B cell (primary cell): ENCODE measurements at regions not wholly inside any gene's neighbourhood (a gene's known extent, or its start where the extent isn't known, plus 50 kb on each side); places are given as distances from the start of the nearest gene placed in this dataset.

ENCODE experiments used
- EZH2 ChIP-seq: IDR thresholded peaks from 2 replicates; pipeline ENCODE4 v1.6.1; 2012; ENCODE audit warnings: borderline replicate concordance, low read depth, mild to moderate bottlenecking, moderate library complexity, low read length; ENCODE audit not compliant: insufficient read depth, poor library complexity, severe bottlenecking
- TF ChIP-seq, protein P1 (sequence below): fragments of 200-600 bp; IDR thresholded peaks from one replicate; pipeline ENCODE4 v1.8.0; 2022; ENCODE audit warnings: antibody characterized with exemption, mild to moderate bottlenecking

DNA sequence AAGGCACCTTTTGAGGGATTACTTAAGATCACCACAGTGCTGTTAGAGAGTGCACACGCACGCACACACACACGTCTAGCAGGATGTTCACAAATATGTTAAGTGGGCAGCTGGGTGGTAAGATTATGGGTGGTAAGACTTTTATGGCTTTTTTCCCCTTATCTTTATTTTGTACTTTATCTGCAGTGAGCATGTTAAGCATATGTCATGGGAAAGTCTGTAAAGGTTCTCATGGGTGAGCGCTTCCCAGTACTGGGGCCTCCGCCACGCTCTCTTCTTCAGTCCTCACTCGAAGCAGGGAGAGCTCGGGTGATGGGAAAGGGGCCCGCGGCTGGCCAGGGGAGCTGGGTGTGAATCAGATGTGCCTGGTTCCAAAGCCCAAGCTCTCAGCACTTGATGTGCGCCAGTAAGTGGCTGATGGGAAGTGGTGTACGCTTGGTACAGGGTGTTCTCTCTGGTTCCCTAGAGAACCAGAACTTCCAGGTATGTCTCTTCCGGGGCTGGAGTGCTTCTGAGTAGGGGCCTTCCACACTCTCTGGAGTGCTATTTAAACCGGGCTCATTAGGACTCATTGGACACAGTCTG, 83.9 kb upstream of the YWHAQ start:
- TF ChIP-seq, protein P1, sequence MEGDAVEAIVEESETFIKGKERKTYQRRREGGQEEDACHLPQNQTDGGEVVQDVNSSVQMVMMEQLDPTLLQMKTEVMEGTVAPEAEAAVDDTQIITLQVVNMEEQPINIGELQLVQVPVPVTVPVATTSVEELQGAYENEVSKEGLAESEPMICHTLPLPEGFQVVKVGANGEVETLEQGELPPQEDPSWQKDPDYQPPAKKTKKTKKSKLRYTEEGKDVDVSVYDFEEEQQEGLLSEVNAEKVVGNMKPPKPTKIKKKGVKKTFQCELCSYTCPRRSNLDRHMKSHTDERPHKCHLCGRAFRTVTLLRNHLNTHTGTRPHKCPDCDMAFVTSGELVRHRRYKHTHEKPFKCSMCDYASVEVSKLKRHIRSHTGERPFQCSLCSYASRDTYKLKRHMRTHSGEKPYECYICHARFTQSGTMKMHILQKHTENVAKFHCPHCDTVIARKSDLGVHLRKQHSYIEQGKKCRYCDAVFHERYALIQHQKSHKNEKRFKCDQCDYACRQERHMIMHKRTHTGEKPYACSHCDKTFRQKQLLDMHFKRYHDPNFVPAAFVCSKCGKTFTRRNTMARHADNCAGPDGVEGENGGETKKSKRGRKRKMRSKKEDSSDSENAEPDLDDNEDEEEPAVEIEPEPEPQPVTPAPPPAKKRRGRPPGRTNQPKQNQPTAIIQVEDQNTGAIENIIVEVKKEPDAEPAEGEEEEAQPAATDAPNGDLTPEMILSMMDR: no peak
- no peak for TF ChIP-seq EZH2
